ENCODE measurements at regions not wholly inside any gene's neighbourhood (a gene's known extent, or its start where the extent isn't known, plus 50 kb on each side); places are given as distances from the start of the nearest gene placed in this dataset.

- TF ChIP-seq USF2 (IDR thresholded peaks at IDR 0.05; ENCODE audit: low read depth, low read length) (no peak), CTCF (conservative IDR thresholded peaks at IDR 0.05; ENCODE audit: low read depth, low read length) (no peak), POLR2A (IDR thresholded peaks at IDR 0.05; ENCODE audit: low read depth, low read length) (no peak), RAD21 (IDR thresholded peaks at IDR 0.05; ENCODE audit: low read length) (no peak), SMC3 (IDR thresholded peaks at IDR 0.05; ENCODE audit: low read depth, low read length) (no peak), MAZ (IDR thresholded peaks at IDR 0.05; ENCODE audit: borderline replicate concordance, low read depth, low read length) (no peak)
Measured at GRCh38 chr2:189281201-189281600, 101.6 kb upstream of the COL5A2 start.

Measured in IMR-90 (cell line).